Natural killer cell (primary cell): ENCODE measurements at regions not wholly inside any gene's neighbourhood (a gene's known extent, or its start where the extent isn't known, plus 50 kb on each side); places are given as distances from the start of the nearest gene placed in this dataset.

Source experiments
- ATAC-seq, 3 donors: fragments of 150-1000 bp in 2 of 3; fragments of 200-7000 bp in 1 of 3; cut with Tn5 transposase; 1 replicate in 1 of 3; 2 replicates in 2 of 3; pipeline ENCODE4 v1.10.0; 2021; ENCODE audit warnings: mild to moderate bottlenecking in 2 of 3, moderate library complexity in 2 of 3
- DNase-seq, 2 donors: peaks; one replicate each; pipeline versions ENCODE4 v3.0.0 to v3.0.0-alpha.2; 2013 to 2021; ENCODE audit warnings: mixed read lengths in 1 of 2
- H3K27ac ChIP-seq: one replicate; pipeline ENCODE4 v1.5.1; 2013; ENCODE audit warnings: mild to moderate bottlenecking, low read length
- H3K27me3 ChIP-seq: one replicate; pipeline ENCODE4 v1.6.1; 2013; ENCODE audit warnings: low read length; ENCODE audit not compliant: control insufficient read depth, insufficient read depth
- H3K36me3 ChIP-seq: one replicate; pipeline ENCODE4 v1.6.1; 2013; ENCODE audit warnings: low read length; ENCODE audit not compliant: control insufficient read depth, insufficient read depth
- H3K4me1 ChIP-seq: one replicate; pipeline ENCODE4 v1.6.1; 2013; ENCODE audit warnings: low read length; ENCODE audit not compliant: control insufficient read depth, insufficient read depth
- H3K4me3 ChIP-seq: one replicate; pipeline ENCODE4 v1.5.1; 2013; ENCODE audit warnings: low read length
- H3K9me3 ChIP-seq: one replicate; pipeline ENCODE4 v1.6.1; 2013; ENCODE audit warnings: low read length; ENCODE audit not compliant: control insufficient read depth, insufficient read depth
- H3K27ac Mint-ChIP-seq, 2 donors: one replicate each; pipeline ENCODE4 v1.8.0; 2022; ENCODE audit warnings: mild to moderate bottlenecking in 2 of 2, mixed read lengths in 2 of 2, moderate library complexity in 1 of 2
- H3K27me3 Mint-ChIP-seq, 2 donors: one replicate each; pipeline ENCODE4 v1.8.0; 2022; ENCODE audit warnings: low read depth in 2 of 2, mixed read lengths in 2 of 2
- H3K36me3 Mint-ChIP-seq: one replicate; pipeline ENCODE4 v1.8.0; 2022; ENCODE audit warnings: mixed read lengths
- H3K4me1 Mint-ChIP-seq, 2 donors: one replicate each; pipeline ENCODE4 v1.8.0; 2022; ENCODE audit warnings: mixed read lengths in 2 of 2
- H3K4me3 Mint-ChIP-seq: one replicate; pipeline ENCODE4 v1.8.0; 2022; ENCODE audit warnings: mild to moderate bottlenecking, moderate library complexity, mixed read lengths
- H3K9me3 Mint-ChIP-seq, 2 donors: one replicate each; pipeline ENCODE4 v1.8.0; 2022; ENCODE audit warnings: mixed read lengths in 2 of 2
- CTCF ChIP-seq: fragments of 200-600 bp; IDR thresholded peaks from one replicate; pipeline ENCODE4 v1.8.0; 2022; ENCODE audit warnings: antibody characterized with exemption
- WGBS: methylation state at CpG from one replicate; pipeline ENCODE4 v1.1.7; 2013; ENCODE audit warnings: missing lambda C conversion rate; ENCODE audit not compliant: insufficient coverage; 5-methylcytosine and 5-hydroxymethylcytosine counted together
- intact Hi-C: fragments of 100-400 bp; cut with micrococcal nuclease; formaldehyde crosslinking; loops from one replicate; pipeline ENCODE4 v1.14.2; 2022

GRCh38 chr7:142592231-142592630 lies 157.0 kb upstream of the PRSS1 start:
- no peaks in the 10 kb centered on the region for H3K36me3 Mint-ChIP-seq
- 78% methylated on average over 1 of the region's 2 CpGs for WGBS

GRCh38 chr7:142590830-142591457 lies 158.3 kb upstream of the PRSS1 start:
- Mint-ChIP-seq H3K36me3 (no peaks in the 10 kb centered on the region), H3K4me1 (no peaks in the 10 kb centered on the region), H3K4me3 (no peak overlapping the region), H3K27me3 (no peaks in the 10 kb centered on the region), H3K9me3 (no peaks in the 10 kb centered on the region), H3K27ac (no peak overlapping the region)
- H3K36me3 ChIP-seq, result no peaks in the 10 kb centered on the region
- no peaks in the 10 kb centered on the region for H3K9me3 ChIP-seq
- WGBS, result 68% methylated on average over 2 of the region's 2 CpGs
- intact Hi-C loops, result no loop called here
- ATAC-seq (no peak), DNase-seq (no peak)
- H3K4me1 ChIP-seq, result no peaks in the 10 kb centered on the region
- no peak for TF ChIP-seq CTCF
- no peak overlapping the region for H3K27ac ChIP-seq
- H3K27me3 ChIP-seq, result no peaks in the 10 kb centered on the region
- no peak overlapping the region for H3K4me3 ChIP-seq

More at GRCh38 chr7:142592231-142592630, 157.0 kb upstream of the PRSS1 start:
- no peaks in the 10 kb centered on the region for H3K27me3 ChIP-seq
- H3K27ac ChIP-seq, result no peak overlapping the region
- Mint-ChIP-seq H3K27ac (no peak overlapping the region), H3K27me3 (no peaks in the 10 kb centered on the region), H3K4me1 (no peaks in the 10 kb centered on the region), H3K9me3 (no peaks in the 10 kb centered on the region), H3K4me3 (no peak overlapping the region)
- DNase-seq, result no peak
- TF ChIP-seq CTCF, result no peak
- H3K9me3 ChIP-seq, result no peaks in the 10 kb centered on the region
- no peak overlapping the region for H3K4me3 ChIP-seq
- no peaks in the 10 kb centered on the region for H3K36me3 ChIP-seq
- intact Hi-C loops, result no loop called here
- no peak for ATAC-seq
- no peaks in the 10 kb centered on the region for H3K4me1 ChIP-seq

DNA sequence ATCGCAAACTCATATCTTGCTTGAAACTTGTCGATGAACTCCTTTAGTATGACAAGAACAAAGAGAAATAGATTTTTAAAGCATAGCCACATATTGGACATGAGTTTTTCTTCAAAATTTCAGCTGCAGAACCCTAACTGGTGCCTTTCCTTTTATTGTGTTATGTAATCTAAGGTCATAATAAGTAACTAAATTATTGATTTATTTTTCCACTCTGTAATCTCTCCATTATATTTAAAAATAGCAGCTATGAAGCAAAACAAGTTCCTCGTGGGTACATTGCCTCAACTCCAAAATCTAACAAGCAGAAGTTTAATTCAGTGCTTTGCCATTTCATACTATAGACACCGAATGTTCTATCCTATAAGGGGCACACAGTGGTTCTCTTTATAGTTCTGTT lies 159.2 kb upstream of the PRSS1 start:
- ATAC-seq, result no peak
- no peak for TF ChIP-seq CTCF
- 64% methylated on average over 1 of the region's 4 CpGs for WGBS

DNA sequence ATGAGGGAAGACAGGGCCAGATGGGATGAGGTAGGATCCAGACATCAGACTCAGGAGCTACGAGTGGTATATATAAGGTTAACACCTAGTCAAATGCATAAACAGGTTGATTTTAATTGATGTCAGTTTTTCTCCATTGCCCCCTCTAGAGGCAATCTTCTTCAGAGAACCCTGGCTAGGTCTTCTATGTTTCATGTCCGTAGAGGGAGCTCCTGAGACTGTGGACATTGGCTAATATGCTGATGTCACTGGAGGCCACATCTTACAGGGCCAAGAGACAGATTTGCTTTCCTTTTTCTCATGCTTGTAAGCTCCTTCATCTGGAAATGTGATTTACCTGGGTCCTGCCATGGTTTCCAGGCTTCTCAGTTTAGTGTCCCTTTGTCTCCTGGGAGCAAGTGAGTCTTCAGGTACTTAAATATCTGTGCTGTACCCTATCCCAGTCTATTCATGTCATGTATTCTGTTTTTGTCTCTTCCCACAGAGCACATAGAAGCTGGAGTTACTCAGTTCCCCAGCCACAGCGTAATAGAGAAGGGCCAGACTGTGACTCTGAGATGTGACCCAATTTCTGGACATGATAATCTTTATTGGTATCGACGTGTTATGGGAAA lies 161.6 kb upstream of the PRSS1 start:
- Histone ChIP-seq H3K4me3 (no peak overlapping the region), H3K27me3 (no peaks in the 10 kb centered on the region), H3K9me3 (no peaks in the 10 kb centered on the region), H3K36me3 (no peaks in the 10 kb centered on the region), H3K4me1 (no peaks in the 10 kb centered on the region), H3K27ac (no peak overlapping the region)
- peak; percentile 69 to 87 (median 73) for ATAC-seq
- no peaks in the 10 kb centered on the region for H3K4me1 Mint-ChIP-seq
- peak; percentile 21 for TF ChIP-seq CTCF
- no peaks in the 10 kb centered on the region for H3K27me3 Mint-ChIP-seq
- peak in 1 of 2 donors; percentile 65 for DNase-seq
- no peak overlapping the region for H3K27ac Mint-ChIP-seq
- H3K36me3 Mint-ChIP-seq, result no peaks in the 10 kb centered on the region
- no peaks in the 10 kb centered on the region for H3K9me3 Mint-ChIP-seq
- 60% methylated on average over 5 of the region's 5 CpGs for WGBS
- intact Hi-C loops, result no loop called here
- H3K4me3 Mint-ChIP-seq, result no peak overlapping the region

More for the DNA sequence above, 159.2 kb upstream of the PRSS1 start:
- Histone ChIP-seq H3K4me1 (no peaks in the 10 kb centered on the region), H3K4me3 (no peak overlapping the region), H3K9me3 (no peaks in the 10 kb centered on the region), H3K36me3 (no peaks in the 10 kb centered on the region), H3K27me3 (no peaks in the 10 kb centered on the region), H3K27ac (no peak overlapping the region)
- H3K27ac Mint-ChIP-seq, result no peak overlapping the region
- DNase-seq, result no peak
- H3K9me3 Mint-ChIP-seq, result no peaks in the 10 kb centered on the region
- H3K4me3 Mint-ChIP-seq, result no peak overlapping the region
- intact Hi-C loops, result no loop called here
- H3K36me3 Mint-ChIP-seq, result no peaks in the 10 kb centered on the region
- H3K4me1 Mint-ChIP-seq, result no peaks in the 10 kb centered on the region
- H3K27me3 Mint-ChIP-seq, result no peaks in the 10 kb centered on the region
